GM12874 (cell line): ENCODE measurements at regions not wholly inside any gene's neighbourhood (a gene's known extent, or its start where the extent isn't known, plus 50 kb on each side); places are given as distances from the start of the nearest gene placed in this dataset.

Source experiments
- TF ChIP-seq, protein P1 (sequence below): IDR thresholded peaks from 2 replicates; pipeline ENCODE4 v1.5.1; 2011; ENCODE audit warnings: low read depth, mild to moderate bottlenecking, control low read depth, low read length, moderate library complexity; ENCODE audit not compliant: insufficient read depth

DNA sequence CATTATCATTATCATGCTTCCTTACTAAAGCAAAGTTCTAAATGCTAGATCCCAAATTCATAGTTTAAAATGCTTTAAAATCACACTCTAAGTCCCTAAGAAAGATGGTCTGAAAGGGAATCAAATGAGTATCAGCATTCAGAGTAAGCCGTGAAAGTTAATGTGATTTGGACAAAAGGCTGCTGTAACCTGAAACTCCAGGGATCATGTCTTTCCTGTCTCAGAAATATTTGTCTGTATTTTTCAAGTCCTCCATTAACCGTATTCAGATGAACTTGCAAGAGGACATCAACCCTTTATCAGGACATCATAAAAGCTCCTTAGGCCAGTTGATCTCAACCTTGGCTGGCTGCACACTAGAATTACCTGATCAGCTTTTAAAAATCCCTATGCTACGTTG lies 324.3 kb upstream of the PKDCC start:
- TF ChIP-seq, protein P1, sequence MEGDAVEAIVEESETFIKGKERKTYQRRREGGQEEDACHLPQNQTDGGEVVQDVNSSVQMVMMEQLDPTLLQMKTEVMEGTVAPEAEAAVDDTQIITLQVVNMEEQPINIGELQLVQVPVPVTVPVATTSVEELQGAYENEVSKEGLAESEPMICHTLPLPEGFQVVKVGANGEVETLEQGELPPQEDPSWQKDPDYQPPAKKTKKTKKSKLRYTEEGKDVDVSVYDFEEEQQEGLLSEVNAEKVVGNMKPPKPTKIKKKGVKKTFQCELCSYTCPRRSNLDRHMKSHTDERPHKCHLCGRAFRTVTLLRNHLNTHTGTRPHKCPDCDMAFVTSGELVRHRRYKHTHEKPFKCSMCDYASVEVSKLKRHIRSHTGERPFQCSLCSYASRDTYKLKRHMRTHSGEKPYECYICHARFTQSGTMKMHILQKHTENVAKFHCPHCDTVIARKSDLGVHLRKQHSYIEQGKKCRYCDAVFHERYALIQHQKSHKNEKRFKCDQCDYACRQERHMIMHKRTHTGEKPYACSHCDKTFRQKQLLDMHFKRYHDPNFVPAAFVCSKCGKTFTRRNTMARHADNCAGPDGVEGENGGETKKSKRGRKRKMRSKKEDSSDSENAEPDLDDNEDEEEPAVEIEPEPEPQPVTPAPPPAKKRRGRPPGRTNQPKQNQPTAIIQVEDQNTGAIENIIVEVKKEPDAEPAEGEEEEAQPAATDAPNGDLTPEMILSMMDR, result no peak

GRCh38 chr2:41724465-41724864 lies 323.4 kb upstream of the PKDCC start:
- TF ChIP-seq, protein P1, result no peak

GRCh38 chr2:41725901-41726300 lies 321.9 kb upstream of the PKDCC start:
- TF ChIP-seq, protein P1, result no peak

GRCh38 chr2:41726364-41726763 lies 321.5 kb upstream of the PKDCC start:
- TF ChIP-seq, protein P1, result no peak

DNA sequence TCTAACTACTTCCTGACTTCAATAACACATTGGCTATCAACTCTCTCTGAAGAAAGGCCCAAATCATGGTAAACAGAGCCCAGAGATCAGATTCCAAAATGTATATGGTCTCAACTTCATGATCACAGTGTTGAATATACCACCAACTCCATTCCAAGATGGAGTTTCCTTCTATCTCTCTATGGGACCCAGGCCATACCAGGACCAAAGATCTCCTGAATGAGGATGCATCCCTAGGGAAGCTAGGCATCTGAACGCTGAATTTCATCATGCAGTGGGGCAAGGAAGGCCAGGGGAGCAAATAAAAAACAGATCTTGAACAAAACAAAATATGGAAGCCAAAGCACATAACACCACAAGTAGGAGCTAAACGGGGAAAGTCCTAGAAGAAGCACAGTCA lies 320.7 kb upstream of the PKDCC start:
- TF ChIP-seq, protein P1, result no peak

GRCh38 chr2:41727711-41728110 lies 320.1 kb upstream of the PKDCC start:
- TF ChIP-seq, protein P1, result no peak

GRCh38 chr2:41728788-41729338 lies 319.0 kb upstream of the PKDCC start:
- TF ChIP-seq, protein P1, result no peak
